ENCODE measurements at regions not wholly inside any gene's neighbourhood (a gene's known extent, or its start where the extent isn't known, plus 50 kb on each side); places are given as distances from the start of the nearest gene placed in this dataset.

- POLR2A ChIA-PET (ENCODE audit: unreplicated experiment) = no interaction called here
Measured at GRCh38 chr14:86787717-86788116, 1205.3 kb downstream of the GALC start.

More at GRCh38 chr14:86787717-86788116, 1205.3 kb downstream of the GALC start:
- peak overlapping the region; percentile 51 for H2AK9ac ChIP-seq (replicated peaks; ENCODE audit: low read depth, low read length, poor library complexity)
- ATAC-seq (ENCODE audit: low read depth) = peak; percentile 80
- H3K9me3 ChIP-seq (ENCODE audit: control insufficient read depth, insufficient read depth, low read length) = peaks cover 6% of the 10 kb centered on the region
- peak overlapping the region; percentile 3; the same call in 1 of the 2 replicates for H3K4me2 ChIP-seq (ENCODE audit: low read depth, low read length)
- H4K8ac ChIP-seq (ENCODE audit: low read depth in 2 of 2, low read length in 2 of 2) = peak overlapping the region; percentile 70 to 75
- H4K20me1 ChIP-seq (ENCODE audit: insufficient read depth, low read length) = no peaks in the 10 kb centered on the region
- BruUV-seq (replicated peaks) = no TSS peak
- WGBS, 2 experiments (ENCODE audit: extremely low coverage in 2 of 2, insufficient read length in 1 of 2) = no CpG with 5 or more reads among the region's 3 CpGs
- CTCF ChIA-PET = interaction anchor here (1.2 kb wide), 1 partner anchor 10 kb away, joined by 3 read pairs; no protein-coding TSS in a partner anchor
- no peaks in the 10 kb centered on the region for H3K36me3 ChIP-seq (ENCODE audit: control insufficient read depth, insufficient read depth, low read length)
- DNase-seq = peak; percentile 65
- peak overlapping the region; percentile 92 for H4K91ac ChIP-seq (ENCODE audit: insufficient read depth, low read depth, low read length)
- H3K14ac ChIP-seq (replicated peaks; ENCODE audit: low read depth, low read length) = peak overlapping the region; percentile 53
- no peak overlapping the region for H3K4me3 ChIP-seq (ENCODE audit: insufficient read depth, low read depth, low read length)
- no peaks in the 10 kb centered on the region for H3K79me1 ChIP-seq (ENCODE audit: low read depth in 1 of 2, low read length in 2 of 2)
- H3K9ac ChIP-seq (ENCODE audit: low read depth, low read length) = no peak overlapping the region; the same call in 1 of the 2 replicates
- H2BK15ac ChIP-seq (ENCODE audit: low read depth, low read length) = peak overlapping the region; percentile 59; the same call in 2 of the 3 replicates
- in situ Hi-C loops (cut with MboI; ENCODE audit: low sequenced_read_pairs) = no loop called here
- H3K27me3 ChIP-seq (ENCODE audit: control insufficient read depth, insufficient read depth, low read length) = no peaks in the 10 kb centered on the region
- peak overlapping the region; percentile 11; the same call in 1 of the 2 replicates for H3K23ac ChIP-seq (ENCODE audit: low read depth, low read length)
- peak overlapping the region; percentile 77; the same call in 1 of the 2 replicates for H2AK5ac ChIP-seq (ENCODE audit: low read depth, low read length)
- TF ChIP-seq RAD21 (IDR thresholded peaks at IDR 0.05; ENCODE audit: low read length) = no peak
- peak; percentile 89 for TF ChIP-seq CEBPB (IDR thresholded peaks at IDR 0.05; ENCODE audit: low read depth, low read length)
- H2BK20ac ChIP-seq (ENCODE audit: low read depth, low read length) = peak overlapping the region; percentile 83
- no peaks in the 10 kb centered on the region for H3K9me1 ChIP-seq (ENCODE audit: insufficient read depth, low read length)
- H3K56ac ChIP-seq (ENCODE audit: extremely low read depth, insufficient read depth, low read length) = peak overlapping the region; percentile 68; the same call in 1 of the 2 replicates
- intact Hi-C loops (cut with micrococcal nuclease) = no loop called here
- H4K5ac ChIP-seq (ENCODE audit: low read depth, low read length) = no peak overlapping the region
- peak overlapping the region; percentile 90 for H2BK120ac ChIP-seq (ENCODE audit: low read depth, low read length)
- peaks cover 3% of the 10 kb centered on the region for H3K4me1 ChIP-seq (ENCODE audit: control insufficient read depth, insufficient read depth, low read length)
- peak overlapping the region; percentile 61 for H3K4ac ChIP-seq (ENCODE audit: low read depth, low read length)
- H3K18ac ChIP-seq (ENCODE audit: low read depth, low read length) = no peak overlapping the region
- peak overlapping the region; percentile 44 for H2AFZ ChIP-seq (replicated peaks; ENCODE audit: low read length, poor library complexity)
- dilution Hi-C loops (cut with HindIII; ENCODE audit: low sequenced_read_pairs, unreplicated experiment) = no loop called here
- H3K27ac ChIP-seq (ENCODE audit: insufficient read depth, low read length) = peak overlapping the region; percentile 71
- H2BK5ac ChIP-seq (ENCODE audit: low read depth, low read length, poor library complexity, severe bottlenecking) = peak overlapping the region; percentile 59

Measured in IMR-90 (cell line).